ENCODE measurements at regions not wholly inside any gene's neighbourhood (a gene's known extent, or its start where the extent isn't known, plus 50 kb on each side); places are given as distances from the start of the nearest gene placed in this dataset.

DNA sequence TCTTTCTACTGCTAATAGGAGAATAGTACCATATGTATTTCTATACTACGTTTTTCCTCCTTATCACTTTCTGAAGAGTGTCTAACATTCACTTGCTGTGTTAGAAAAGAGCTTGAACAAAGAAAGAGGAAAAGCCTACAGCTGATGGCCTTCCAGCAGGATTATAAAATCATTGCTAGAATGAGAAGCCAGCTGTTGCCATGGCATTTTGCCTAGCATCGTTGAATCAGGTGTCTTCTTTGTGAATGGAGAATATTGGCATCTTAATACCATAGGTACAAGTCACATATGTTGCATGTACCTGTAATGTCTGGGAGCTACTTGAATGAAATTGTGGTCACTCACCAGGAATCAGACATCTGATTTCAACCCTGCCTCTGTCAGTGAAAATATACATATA is 1174.9 kb downstream of the PCDH17 start:
- TF ChIP-seq CTCF (IDR thresholded peaks at IDR 0.05; ENCODE audit: low read depth, low read length) = no peak
- no peak for DNase-seq
- H3K9me3 ChIP-seq (ENCODE audit: severe bottlenecking) = no peaks in the 10 kb centered on the region
- H3K36me3 ChIP-seq = no peaks in the 10 kb centered on the region
- H3K27ac ChIP-seq = no peak overlapping the region
- H3K27me3 ChIP-seq (ENCODE audit: insufficient read depth, low read depth, severe bottlenecking) = no peaks in the 10 kb centered on the region
- no peak overlapping the region for H3K4me3 ChIP-seq (ENCODE audit: low read depth, low read length)

DNA sequence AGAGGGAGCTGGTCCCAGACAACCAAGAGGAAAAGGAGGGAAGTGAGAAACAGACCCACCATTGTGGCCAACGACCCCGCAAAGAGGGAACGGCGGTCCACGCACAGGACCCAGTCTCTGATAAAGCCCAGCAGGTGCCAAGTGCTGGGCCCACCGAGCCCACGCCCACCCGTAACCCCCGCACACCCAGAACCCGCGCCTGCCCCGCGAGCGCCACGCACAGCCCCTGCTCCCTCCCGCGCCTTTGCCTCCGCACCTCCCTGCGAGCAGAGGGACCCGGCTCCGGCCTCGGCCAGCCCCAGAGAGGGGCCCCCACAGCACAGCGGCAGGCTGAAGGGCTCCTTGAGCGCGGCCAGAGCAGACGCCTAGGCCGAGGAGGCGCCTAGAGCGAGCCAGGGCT is 1192.2 kb downstream of the PCDH17 start:
- DNase-seq = no peak
- no peaks in the 10 kb centered on the region for H3K36me3 ChIP-seq
- no peaks in the 10 kb centered on the region for H3K27me3 ChIP-seq (ENCODE audit: insufficient read depth, low read depth, severe bottlenecking)
- H3K27ac ChIP-seq = no peak overlapping the region
- H3K4me3 ChIP-seq (ENCODE audit: low read depth, low read length) = no peak overlapping the region
- no peaks in the 10 kb centered on the region for H3K9me3 ChIP-seq (ENCODE audit: severe bottlenecking)
- TF ChIP-seq CTCF (IDR thresholded peaks at IDR 0.05; ENCODE audit: low read depth, low read length) = no peak

- Histone ChIP-seq H3K9me3 (ENCODE audit: severe bottlenecking) (no peaks in the 10 kb centered on the region), H3K27ac (no peak overlapping the region), H3K36me3 (no peaks in the 10 kb centered on the region), H3K4me3 (ENCODE audit: low read depth, low read length) (no peak overlapping the region), H3K27me3 (ENCODE audit: insufficient read depth, low read depth, severe bottlenecking) (no peaks in the 10 kb centered on the region)
- no peak for DNase-seq
- no peak for TF ChIP-seq CTCF (IDR thresholded peaks at IDR 0.05; ENCODE audit: low read depth, low read length)
Observed at GRCh38 chr13:58827904-58828303, 1196.4 kb downstream of the PCDH17 start.

GRCh38 chr13:58830841-58831240 is 1199.3 kb downstream of the PCDH17 start:
- no peaks in the 10 kb centered on the region for H3K9me3 ChIP-seq (ENCODE audit: severe bottlenecking)
- no peaks in the 10 kb centered on the region for H3K27me3 ChIP-seq (ENCODE audit: insufficient read depth, low read depth, severe bottlenecking)
- no peak overlapping the region for H3K27ac ChIP-seq
- H3K4me3 ChIP-seq (ENCODE audit: low read depth, low read length) = no peak overlapping the region
- no peak for DNase-seq
- no peaks in the 10 kb centered on the region for H3K36me3 ChIP-seq
- TF ChIP-seq CTCF (IDR thresholded peaks at IDR 0.05; ENCODE audit: low read depth, low read length) = no peak

GRCh38 chr13:58838615-58839014 is 1207.1 kb downstream of the PCDH17 start:
- Histone ChIP-seq H3K36me3 (no peaks in the 10 kb centered on the region), H3K4me3 (ENCODE audit: low read depth, low read length) (no peak overlapping the region), H3K9me3 (ENCODE audit: severe bottlenecking) (no peaks in the 10 kb centered on the region), H3K27me3 (ENCODE audit: insufficient read depth, low read depth, severe bottlenecking) (no peaks in the 10 kb centered on the region), H3K27ac (no peak overlapping the region)
- DNase-seq = no peak
- TF ChIP-seq CTCF (IDR thresholded peaks at IDR 0.05; ENCODE audit: low read depth, low read length) = no peak

- no peak overlapping the region for H3K27ac ChIP-seq
- H3K9me3 ChIP-seq (ENCODE audit: severe bottlenecking) = no peaks in the 10 kb centered on the region
- no peak for DNase-seq
- no peaks in the 10 kb centered on the region for H3K36me3 ChIP-seq
- no peaks in the 10 kb centered on the region for H3K27me3 ChIP-seq (ENCODE audit: insufficient read depth, low read depth, severe bottlenecking)
- H3K4me3 ChIP-seq (ENCODE audit: low read depth, low read length) = no peak overlapping the region
- no peak for TF ChIP-seq CTCF (IDR thresholded peaks at IDR 0.05; ENCODE audit: low read depth, low read length)
Observed at GRCh38 chr13:58843071-58843470, 1211.5 kb downstream of the PCDH17 start.

All from WERI-Rb-1 (cell line).